ENCODE measurements at regions not wholly inside any gene's neighbourhood (a gene's known extent, or its start where the extent isn't known, plus 50 kb on each side); places are given as distances from the start of the nearest gene placed in this dataset.
"Not testable (repeated sequence)": the region's sequence is repeated elsewhere in the genome, so short reads cannot be mapped to it uniquely, and the experiment has no call there.

DNA sequence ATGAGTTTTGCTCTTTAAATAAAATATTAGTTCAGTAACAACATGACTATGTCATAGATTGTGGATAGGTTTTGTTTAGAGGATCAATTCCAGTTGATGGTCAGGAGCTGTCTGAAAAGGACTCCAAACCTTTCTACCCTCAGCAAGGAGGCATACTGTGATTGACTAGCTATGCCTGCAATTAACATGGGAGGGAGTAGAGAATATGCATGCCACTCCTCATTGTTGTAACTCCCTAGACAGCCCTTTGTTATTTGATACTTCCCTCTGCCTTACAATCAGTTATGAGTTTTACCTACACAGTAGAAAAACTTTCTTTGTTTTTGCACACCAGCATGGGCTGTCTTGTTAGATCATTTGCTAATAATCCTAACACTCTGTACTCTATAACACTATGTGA is 1418.5 kb downstream of the KHDRBS2 start:
- TF ChIP-seq, protein P1, sequence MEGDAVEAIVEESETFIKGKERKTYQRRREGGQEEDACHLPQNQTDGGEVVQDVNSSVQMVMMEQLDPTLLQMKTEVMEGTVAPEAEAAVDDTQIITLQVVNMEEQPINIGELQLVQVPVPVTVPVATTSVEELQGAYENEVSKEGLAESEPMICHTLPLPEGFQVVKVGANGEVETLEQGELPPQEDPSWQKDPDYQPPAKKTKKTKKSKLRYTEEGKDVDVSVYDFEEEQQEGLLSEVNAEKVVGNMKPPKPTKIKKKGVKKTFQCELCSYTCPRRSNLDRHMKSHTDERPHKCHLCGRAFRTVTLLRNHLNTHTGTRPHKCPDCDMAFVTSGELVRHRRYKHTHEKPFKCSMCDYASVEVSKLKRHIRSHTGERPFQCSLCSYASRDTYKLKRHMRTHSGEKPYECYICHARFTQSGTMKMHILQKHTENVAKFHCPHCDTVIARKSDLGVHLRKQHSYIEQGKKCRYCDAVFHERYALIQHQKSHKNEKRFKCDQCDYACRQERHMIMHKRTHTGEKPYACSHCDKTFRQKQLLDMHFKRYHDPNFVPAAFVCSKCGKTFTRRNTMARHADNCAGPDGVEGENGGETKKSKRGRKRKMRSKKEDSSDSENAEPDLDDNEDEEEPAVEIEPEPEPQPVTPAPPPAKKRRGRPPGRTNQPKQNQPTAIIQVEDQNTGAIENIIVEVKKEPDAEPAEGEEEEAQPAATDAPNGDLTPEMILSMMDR (conservative IDR thresholded peaks at IDR 0.05) = no peak
- TF ChIP-seq ZFX (IDR thresholded peaks at IDR 0.05) = no peak

DNA sequence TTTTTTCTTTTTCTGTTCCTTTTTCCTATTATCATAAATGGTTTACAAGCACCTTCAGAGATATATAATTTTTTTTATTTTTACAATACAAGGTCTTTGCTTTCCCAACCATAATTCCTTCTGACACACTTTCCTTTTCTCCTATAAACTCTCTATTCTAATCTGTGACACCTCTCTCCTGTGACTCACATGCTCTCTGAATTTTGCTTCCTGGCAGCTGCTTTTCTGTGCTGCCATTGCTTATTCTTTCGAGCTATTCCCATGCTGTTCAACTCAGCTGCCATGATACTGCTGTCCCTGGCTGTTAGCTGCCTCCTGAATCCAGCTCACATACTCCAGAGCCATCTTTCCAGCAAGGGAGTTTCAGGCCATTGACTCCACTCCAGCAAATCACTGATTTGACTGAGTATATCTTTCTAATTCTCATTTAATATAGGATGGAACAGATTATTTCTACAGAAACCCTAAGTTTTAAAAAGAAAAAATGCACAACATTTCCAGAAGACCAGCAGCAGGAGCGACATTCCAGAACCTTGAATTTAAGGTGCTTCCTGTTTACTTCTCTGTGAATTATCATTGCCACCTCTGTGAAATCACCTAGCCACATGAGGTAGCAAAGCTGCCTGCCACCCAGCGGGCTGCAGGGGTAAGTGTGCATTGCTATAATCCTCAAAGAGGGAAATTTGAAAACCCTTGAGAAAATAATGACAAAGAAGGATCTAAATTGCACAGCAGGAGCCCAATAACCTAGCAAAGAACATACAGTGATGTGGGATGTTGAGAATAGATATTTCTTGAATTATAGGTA is 1442.6 kb downstream of the KHDRBS2 start:
- not testable (repeated sequence) for H3K27ac ChIP-seq
- TF ChIP-seq, protein P1 (conservative IDR thresholded peaks at IDR 0.05) = peak; percentile 33

More for the DNA sequence above, 1418.5 kb downstream of the KHDRBS2 start:
- no peak overlapping the region for H3K27ac ChIP-seq

GRCh38 chr6:60830726-60831125 is 1455.3 kb downstream of the KHDRBS2 start:
- H3K27ac ChIP-seq = not testable (repeated sequence)

GRCh38 chr6:60822597-60822996 is 1463.4 kb downstream of the KHDRBS2 start:
- H3K27ac ChIP-seq = not testable (repeated sequence)

DNA sequence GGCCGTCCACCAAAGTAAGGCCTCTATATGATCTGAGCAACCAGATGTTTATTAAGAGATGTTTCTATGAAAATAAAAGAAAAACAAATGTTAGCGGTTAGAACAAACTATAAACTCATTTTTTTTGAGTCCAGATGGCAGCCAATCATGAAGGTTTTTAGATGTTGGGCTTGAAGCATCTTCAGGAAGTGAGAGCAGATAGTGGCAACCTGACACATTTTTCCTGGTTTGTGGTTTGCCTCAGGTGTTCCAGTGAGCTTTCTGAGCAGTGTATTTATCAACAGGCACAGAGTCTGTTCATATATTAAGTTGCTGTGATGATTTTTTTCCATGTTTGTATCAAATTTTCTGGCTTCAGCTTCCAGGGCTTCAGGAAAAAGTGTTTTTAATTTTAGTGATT is 1468.0 kb downstream of the KHDRBS2 start:
- not testable (repeated sequence) for H3K27ac ChIP-seq

DNA sequence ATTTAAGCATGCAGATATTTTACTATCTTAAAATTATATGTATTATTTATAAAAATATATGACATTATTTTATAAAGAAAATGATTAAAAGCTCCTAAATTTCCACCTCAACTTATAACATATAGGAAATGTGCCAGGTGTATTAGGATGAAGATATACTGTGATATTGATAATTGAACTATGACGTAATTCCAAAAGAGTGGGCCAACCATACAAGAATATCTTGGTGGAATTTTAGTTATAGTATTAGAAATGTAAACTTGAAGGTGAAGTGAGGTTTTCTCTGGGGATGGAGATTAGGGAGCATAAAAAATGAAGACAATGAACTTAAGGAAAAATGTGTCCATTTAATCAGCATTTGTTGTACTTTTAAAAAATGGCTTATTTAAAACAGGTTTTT is 1471.2 kb downstream of the KHDRBS2 start:
- H3K27ac ChIP-seq = not testable (repeated sequence)

DNA sequence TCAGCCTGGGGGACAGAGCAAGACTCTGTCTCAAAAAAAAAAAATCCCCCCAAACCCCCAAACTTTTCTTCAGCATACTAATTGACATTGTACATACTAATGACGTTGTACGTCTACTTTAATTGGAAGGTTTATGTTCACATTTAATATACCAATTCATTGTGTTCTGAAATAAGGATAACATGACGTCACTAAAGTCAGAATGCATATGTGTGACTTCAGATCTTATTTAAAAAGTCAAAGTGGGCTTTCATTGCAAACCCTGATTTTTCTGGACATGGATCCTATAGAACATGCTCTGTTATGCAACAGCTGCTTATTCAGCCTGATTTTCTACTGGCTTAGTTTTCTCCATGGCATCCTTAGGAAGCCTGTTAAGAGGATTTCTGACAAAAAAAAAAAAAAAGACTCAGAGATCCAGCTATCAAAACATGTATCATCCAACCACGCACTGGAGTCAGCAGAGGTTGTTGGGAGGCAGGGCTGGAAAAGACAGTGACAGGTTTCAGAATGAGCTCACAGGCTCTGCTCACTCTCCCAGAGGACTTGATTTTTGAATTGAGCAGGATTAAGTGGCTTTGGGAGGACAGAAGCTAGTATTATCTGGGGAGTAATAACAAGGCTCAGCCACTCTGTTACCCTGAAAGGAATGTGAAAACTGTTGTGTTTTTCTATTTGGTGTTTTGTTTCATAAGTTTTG is 1472.0 kb downstream of the KHDRBS2 start:
- not testable (repeated sequence) for H3K27ac ChIP-seq

- not testable (repeated sequence) for H3K27ac ChIP-seq
Measured at GRCh38 chr6:60810216-60810615, 1475.8 kb downstream of the KHDRBS2 start.

DNA sequence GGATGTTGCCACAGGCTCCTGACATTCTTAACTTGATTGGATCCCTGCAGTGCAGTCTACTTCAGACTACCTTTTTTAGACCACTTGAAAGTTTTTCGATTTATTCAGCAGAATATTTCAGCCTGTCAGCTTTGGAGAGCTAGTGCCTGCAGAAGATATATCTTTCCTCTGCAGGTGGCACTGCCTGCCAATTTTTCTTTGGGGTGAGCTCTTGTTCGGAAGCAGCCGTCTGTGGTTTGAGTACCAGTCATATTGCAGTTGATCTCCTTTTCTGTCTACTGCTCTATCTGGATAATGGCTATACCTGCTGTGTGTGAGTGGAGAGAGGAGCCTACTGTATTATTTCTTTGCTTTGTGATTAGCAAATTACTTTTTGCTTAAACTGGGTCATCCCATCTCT is 1486.9 kb downstream of the KHDRBS2 start:
- TF ChIP-seq, protein P1 (conservative IDR thresholded peaks at IDR 0.05) = peak; percentile 24
- not testable (repeated sequence) for H3K27ac ChIP-seq

GRCh38 chr6:60797831-60798230 is 1488.2 kb downstream of the KHDRBS2 start:
- not testable (repeated sequence) for H3K27ac ChIP-seq

GRCh38 chr6:60789601-60790000 is 1496.4 kb downstream of the KHDRBS2 start:
- H3K27ac ChIP-seq = not testable (repeated sequence)

DNA sequence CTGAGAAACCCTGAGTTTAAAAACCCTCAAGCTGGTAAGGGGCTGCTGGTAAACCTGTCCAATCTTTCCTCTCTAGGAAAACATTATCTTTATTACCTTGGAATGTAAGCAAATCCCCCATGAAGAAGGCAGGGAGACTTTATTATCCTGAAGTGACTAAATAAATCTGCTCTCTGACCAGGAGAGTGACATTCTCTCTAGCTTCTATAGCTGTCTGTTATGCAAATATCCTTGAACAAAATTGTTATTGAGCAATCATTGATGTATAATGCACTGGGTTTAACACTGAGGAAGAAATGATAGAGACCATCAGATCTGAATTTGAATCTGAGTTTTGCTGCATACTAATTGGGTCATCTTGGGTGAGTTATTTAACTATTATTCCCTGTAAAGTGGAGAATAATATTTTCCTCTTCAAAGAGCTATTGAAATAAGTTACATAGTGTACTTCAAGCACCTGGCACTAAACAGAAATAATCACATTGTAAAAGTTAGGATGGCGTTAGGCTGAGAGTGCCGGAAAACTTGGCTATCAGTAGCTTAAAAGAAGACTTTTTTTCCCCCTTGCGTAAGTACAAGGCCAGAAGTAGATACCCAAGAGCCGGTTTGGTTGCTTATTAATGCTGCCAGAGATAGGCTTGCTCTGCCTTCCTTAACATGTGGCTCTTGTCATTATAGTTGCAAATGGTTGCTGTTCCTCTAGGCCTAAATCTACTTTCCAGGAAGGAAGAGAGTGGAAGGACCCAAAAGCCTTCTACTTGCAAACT is 1503.1 kb downstream of the KHDRBS2 start:
- not testable (repeated sequence) for H3K27ac ChIP-seq

DNA sequence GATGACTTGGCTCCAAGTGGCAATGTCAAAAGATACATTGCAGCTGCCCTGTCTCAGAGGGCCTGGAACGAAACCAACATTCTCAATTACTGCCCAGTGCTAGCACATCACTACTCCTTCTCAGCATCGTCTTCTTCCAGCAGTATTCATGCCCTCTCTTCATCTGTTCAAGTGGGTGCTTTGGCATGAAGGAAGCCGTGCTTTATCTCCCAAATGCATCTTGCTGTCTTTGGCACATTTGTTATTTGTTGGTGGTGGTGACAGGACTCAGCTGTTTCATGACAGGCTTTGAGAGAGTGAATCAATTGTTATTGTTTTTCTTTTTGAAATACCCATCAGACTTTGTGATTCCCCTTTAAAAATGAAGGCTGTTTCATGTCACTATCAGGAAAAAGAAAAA is 1506.4 kb downstream of the KHDRBS2 start:
- not testable (repeated sequence) for H3K27ac ChIP-seq

GRCh38 chr6:60767791-60768499 is 1518.1 kb downstream of the KHDRBS2 start:
- not testable (repeated sequence) for H3K27ac ChIP-seq

- H3K27ac ChIP-seq = not testable (repeated sequence)
Measured at GRCh38 chr6:60765331-60765730, 1520.7 kb downstream of the KHDRBS2 start.

DNA sequence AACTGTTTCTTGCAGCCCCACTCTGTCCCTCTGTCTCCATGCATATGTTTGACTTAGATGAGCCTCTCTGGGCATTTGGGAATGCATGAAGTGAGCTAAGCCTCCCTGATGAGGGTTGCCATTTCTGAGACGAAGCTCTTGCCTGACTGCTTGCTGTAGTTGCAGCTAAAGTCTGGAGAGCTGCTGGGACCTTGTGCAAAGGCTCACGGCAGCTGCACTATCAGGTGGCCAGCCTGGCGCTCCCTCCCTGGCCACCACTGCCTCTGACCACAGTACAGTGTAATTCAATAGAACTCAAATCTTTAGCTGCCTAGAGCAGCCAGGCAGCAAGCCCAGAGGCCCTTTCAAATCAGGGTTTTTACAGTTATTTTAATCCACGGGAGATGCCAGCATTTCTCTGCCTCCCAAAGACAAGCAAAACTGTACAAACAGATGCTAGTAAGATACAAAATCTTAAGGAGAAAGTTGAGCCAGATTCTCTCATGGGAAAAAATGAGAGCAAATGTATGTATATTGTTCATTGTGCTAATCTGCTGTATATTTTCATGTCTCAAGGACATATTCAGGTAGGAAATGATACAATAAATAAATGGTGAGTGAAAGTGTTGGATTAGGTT is 1522.5 kb downstream of the KHDRBS2 start:
- H3K27ac ChIP-seq = not testable (repeated sequence)
